ENCODE measurements at regions not wholly inside any gene's neighbourhood (a gene's known extent, or its start where the extent isn't known, plus 50 kb on each side); places are given as distances from the start of the nearest gene placed in this dataset.

DNA sequence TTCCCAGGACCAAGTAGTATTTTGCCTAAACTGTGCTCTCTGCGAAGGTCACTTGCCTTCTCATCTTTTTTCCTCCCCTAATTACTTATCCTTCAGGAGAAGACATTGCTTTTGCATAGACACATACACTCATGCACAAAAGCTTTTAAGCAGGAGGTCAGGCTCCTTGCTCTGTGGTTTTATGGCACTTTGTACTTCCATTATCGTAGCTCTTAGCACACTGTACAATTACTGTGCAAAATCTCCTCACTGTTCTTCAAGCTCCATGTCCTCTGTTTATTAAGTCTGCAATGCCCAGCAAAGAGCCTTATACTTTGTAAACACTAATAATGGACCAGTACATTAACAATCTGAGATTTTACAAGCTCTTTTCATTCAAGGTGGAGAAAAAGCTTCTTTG lies 188.4 kb upstream of the GNPDA2 start:
- TF ChIP-seq TCF4 (CRISPR knock-in tag; IDR thresholded peaks at IDR 0.05; ENCODE audit: borderline replicate concordance), result no peak
- TF ChIP-seq BACH2 (CRISPR knock-in tag; IDR thresholded peaks at IDR 0.05; ENCODE audit: borderline replicate concordance), result no peak
- TF ChIP-seq ZNF8 (CRISPR knock-in tag; IDR thresholded peaks at IDR 0.05), result no peak
- no peak for TF ChIP-seq TOX (CRISPR knock-in tag; IDR thresholded peaks at IDR 0.05; ENCODE audit: borderline replicate concordance)
- TF ChIP-seq POU6F1 (CRISPR knock-in tag; IDR thresholded peaks at IDR 0.05; ENCODE audit: borderline replicate concordance, low read depth), result no peak
- TF ChIP-seq ISL1 (CRISPR knock-in tag; IDR thresholded peaks at IDR 0.05), result no peak
- TF ChIP-seq ZNF70 (CRISPR knock-in tag; IDR thresholded peaks at IDR 0.05), result no peak
- TF ChIP-seq ESRRG (CRISPR knock-in tag; IDR thresholded peaks at IDR 0.05), result no peak
- TF ChIP-seq, protein P1, sequence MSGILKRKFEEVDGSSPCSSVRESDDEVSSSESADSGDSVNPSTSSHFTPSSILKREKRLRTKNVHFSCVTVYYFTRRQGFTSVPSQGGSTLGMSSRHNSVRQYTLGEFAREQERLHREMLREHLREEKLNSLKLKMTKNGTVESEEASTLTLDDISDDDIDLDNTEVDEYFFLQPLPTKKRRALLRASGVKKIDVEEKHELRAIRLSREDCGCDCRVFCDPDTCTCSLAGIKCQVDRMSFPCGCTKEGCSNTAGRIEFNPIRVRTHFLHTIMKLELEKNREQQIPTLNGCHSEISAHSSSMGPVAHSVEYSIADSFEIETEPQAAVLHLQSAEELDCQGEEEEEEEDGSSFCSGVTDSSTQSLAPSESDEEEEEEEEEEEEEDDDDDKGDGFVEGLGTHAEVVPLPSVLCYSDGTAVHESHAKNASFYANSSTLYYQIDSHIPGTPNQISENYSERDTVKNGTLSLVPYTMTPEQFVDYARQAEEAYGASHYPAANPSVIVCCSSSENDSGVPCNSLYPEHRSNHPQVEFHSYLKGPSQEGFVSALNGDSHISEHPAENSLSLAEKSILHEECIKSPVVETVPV (CRISPR knock-in tag; IDR thresholded peaks at IDR 0.05), result no peak
- TF ChIP-seq ARNTL (CRISPR knock-in tag; IDR thresholded peaks at IDR 0.05; ENCODE audit: borderline replicate concordance, low read depth), result no peak
- TF ChIP-seq, protein P2, sequence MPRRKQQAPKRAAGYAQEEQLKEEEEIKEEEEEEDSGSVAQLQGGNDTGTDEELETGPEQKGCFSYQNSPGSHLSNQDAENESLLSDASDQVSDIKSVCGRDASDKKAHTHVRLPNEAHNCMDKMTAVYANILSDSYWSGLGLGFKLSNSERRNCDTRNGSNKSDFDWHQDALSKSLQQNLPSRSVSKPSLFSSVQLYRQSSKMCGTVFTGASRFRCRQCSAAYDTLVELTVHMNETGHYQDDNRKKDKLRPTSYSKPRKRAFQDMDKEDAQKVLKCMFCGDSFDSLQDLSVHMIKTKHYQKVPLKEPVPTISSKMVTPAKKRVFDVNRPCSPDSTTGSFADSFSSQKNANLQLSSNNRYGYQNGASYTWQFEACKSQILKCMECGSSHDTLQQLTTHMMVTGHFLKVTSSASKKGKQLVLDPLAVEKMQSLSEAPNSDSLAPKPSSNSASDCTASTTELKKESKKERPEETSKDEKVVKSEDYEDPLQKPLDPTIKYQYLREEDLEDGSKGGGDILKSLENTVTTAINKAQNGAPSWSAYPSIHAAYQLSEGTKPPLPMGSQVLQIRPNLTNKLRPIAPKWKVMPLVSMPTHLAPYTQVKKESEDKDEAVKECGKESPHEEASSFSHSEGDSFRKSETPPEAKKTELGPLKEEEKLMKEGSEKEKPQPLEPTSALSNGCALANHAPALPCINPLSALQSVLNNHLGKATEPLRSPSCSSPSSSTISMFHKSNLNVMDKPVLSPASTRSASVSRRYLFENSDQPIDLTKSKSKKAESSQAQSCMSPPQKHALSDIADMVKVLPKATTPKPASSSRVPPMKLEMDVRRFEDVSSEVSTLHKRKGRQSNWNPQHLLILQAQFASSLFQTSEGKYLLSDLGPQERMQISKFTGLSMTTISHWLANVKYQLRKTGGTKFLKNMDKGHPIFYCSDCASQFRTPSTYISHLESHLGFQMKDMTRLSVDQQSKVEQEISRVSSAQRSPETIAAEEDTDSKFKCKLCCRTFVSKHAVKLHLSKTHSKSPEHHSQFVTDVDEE (CRISPR knock-in tag; IDR thresholded peaks at IDR 0.05), result no peak
- TF ChIP-seq ZC3H10 (CRISPR knock-in tag; IDR thresholded peaks at IDR 0.05), result no peak
- no peak for TF ChIP-seq RARB (CRISPR knock-in tag; IDR thresholded peaks at IDR 0.05)
- no peak for ATAC-seq

DNA sequence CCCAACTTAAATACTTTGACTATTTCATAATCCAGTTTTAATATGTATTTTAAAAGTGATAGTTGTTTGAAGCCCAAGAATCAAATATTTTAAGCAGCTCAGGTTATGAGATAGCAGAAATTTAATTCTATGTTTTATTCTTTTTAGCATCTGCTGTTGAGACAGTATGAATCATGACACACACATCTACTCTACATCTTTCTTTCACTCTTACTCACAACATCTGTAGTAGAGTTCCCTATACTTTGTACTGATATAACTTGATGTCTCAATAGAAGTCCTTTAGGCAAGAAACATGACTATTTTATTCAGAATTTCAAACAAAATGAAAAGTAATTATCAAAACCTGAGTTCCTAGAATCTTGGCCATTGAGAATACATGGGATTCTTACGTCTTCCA lies 187.9 kb upstream of the GNPDA2 start:
- no peak for ATAC-seq
- TF ChIP-seq, protein P1 (CRISPR knock-in tag; IDR thresholded peaks at IDR 0.05), result no peak
- no peak for TF ChIP-seq ZNF565 (CRISPR knock-in tag; conservative IDR thresholded peaks at IDR 0.05; ENCODE audit: low read depth)

DNA sequence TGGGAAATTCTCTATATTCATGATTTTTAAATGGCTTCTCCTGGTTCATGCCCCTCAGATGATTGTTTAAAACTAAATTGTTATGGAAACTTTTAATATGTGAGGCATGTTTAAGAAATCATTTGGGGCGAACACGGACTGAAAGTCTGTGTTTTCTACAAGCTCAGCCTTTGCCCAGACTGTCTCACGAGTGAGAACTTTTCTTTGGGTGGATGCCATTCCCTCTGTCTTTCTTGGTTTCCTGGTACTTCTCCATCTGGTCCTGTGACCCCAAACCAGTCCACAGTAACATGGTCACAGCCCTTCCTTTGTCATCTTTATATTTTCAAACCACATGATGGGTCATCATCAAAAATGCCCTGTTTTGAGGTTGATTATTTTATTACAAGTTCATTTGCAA lies 186.6 kb upstream of the GNPDA2 start:
- no peak for TF ChIP-seq ARNTL (CRISPR knock-in tag; IDR thresholded peaks at IDR 0.05; ENCODE audit: borderline replicate concordance, low read depth)
- TF ChIP-seq, protein P2 (CRISPR knock-in tag; IDR thresholded peaks at IDR 0.05), result no peak
- no peak for ATAC-seq

GRCh38 chr4:44908565-44908964 lies 182.2 kb upstream of the GNPDA2 start:
- TF ChIP-seq, protein P1 (CRISPR knock-in tag; IDR thresholded peaks at IDR 0.05), result no peak
- TF ChIP-seq CSDC2 (CRISPR knock-in tag; IDR thresholded peaks at IDR 0.05) (no peak), TCF4 (CRISPR knock-in tag; IDR thresholded peaks at IDR 0.05; ENCODE audit: borderline replicate concordance) (no peak), ISL1 (CRISPR knock-in tag; IDR thresholded peaks at IDR 0.05) (no peak), CREB5 (CRISPR knock-in tag; IDR thresholded peaks at IDR 0.05; ENCODE audit: low read depth) (no peak), RARB (CRISPR knock-in tag; IDR thresholded peaks at IDR 0.05) (no peak), GLIS3 (CRISPR knock-in tag; IDR thresholded peaks at IDR 0.05) (no peak), ARNTL (CRISPR knock-in tag; IDR thresholded peaks at IDR 0.05; ENCODE audit: borderline replicate concordance, low read depth) (no peak), ZC3H10 (CRISPR knock-in tag; IDR thresholded peaks at IDR 0.05) (no peak), ZNF8 (CRISPR knock-in tag; IDR thresholded peaks at IDR 0.05) (no peak), PPARA (CRISPR knock-in tag; IDR thresholded peaks at IDR 0.05; ENCODE audit: borderline replicate concordance) (no peak), ZFP30 (CRISPR knock-in tag; IDR thresholded peaks at IDR 0.05) (no peak), TOX (CRISPR knock-in tag; IDR thresholded peaks at IDR 0.05; ENCODE audit: borderline replicate concordance) (no peak), ZNF565 (CRISPR knock-in tag; conservative IDR thresholded peaks at IDR 0.05; ENCODE audit: low read depth) (no peak)
- no peak for ATAC-seq

All from SK-N-SH treated with all-trans-retinoic acid at 6 μM for 48 hours (cell line).